C4-2B (cell line): ENCODE measurements at regions not wholly inside any gene's neighbourhood (a gene's known extent, or its start where the extent isn't known, plus 50 kb on each side); places are given as distances from the start of the nearest gene placed in this dataset.
"Not testable (repeated sequence)": the region's sequence is repeated elsewhere in the genome, so short reads cannot be mapped to it uniquely, and the experiment has no call there.

Experiments used
- CTCF ChIP-seq: fragments of 450-650 bp; conservative IDR thresholded peaks from 2 replicates; pipeline ENCODE4 v1.5.1; 2017; ENCODE audit warnings: mild to moderate bottlenecking
- ZFX ChIP-seq: fragments of 450-650 bp; IDR thresholded peaks from 2 replicates; pipeline ENCODE4 v1.6.1; 2017

- not testable (repeated sequence) for TF ChIP-seq CTCF, ZFX
Observed at GRCh38 chr14:19300243-19300642, 133.9 kb downstream of the POTEG start.
